Ascending aorta (tissue), 2 donors: ENCODE measurements at regions not wholly inside any gene's neighbourhood (a gene's known extent, or its start where the extent isn't known, plus 50 kb on each side); places are given as distances from the start of the nearest gene placed in this dataset.

Experiments
- DNase-seq, 2 donors: peaks; one replicate each; pipeline ENCODE4 v3.0.0-alpha.2; 2019; ENCODE audit warnings: low spot score in 2 of 2
- H3K27ac ChIP-seq, 2 donors: fragments of 200-600 bp; sonication (generic); one replicate each; pipeline ENCODE4 v1.5.1; 2016 to 2017; ENCODE audit warnings: mild to moderate bottlenecking in 1 of 2
- H3K27me3 ChIP-seq: fragments of 200-600 bp; sonication (generic); one replicate; pipeline ENCODE4 v1.5.1; 2017
- H3K36me3 ChIP-seq, 2 donors: fragments of 200-600 bp; sonication (generic); one replicate each; pipeline ENCODE4 v1.5.1; 2016
- H3K4me1 ChIP-seq, 2 donors: fragments of 200-600 bp; sonication (generic); one replicate each; pipeline ENCODE4 v1.5.1; 2016 to 2017; ENCODE audit warnings: mild to moderate bottlenecking in 1 of 2
- H3K4me3 ChIP-seq, 2 donors: fragments of 200-600 bp; sonication (generic); one replicate each; pipeline ENCODE4 v1.5.1; 2016 to 2017; ENCODE audit warnings: mild to moderate bottlenecking in 1 of 2
- H3K9me3 ChIP-seq, 2 donors: fragments of 200-600 bp; sonication (generic); one replicate each; pipeline ENCODE4 v1.5.1; 2016
- intact Hi-C: fragments of 100-400 bp; cut with DNase I; formaldehyde crosslinking; loops from one replicate; pipeline ENCODE4 v1.15.1; 2023
- TF ChIP-seq, protein P1 (sequence below), 3 experiments: fragments of 200-600 bp in 2 of 3; fragments of 450-650 bp in 1 of 3; sonication (generic) in 2 of 3; IDR thresholded peaks; one replicate each; pipeline ENCODE4 v1.5.1; 2016 to 2019; ENCODE audit warnings: antibody characterized with exemption in 3 of 3, mild to moderate bottlenecking in 1 of 3, moderate library complexity in 1 of 3

- no peak for DNase-seq
- H3K4me3 ChIP-seq: no peak overlapping the region
- no peak overlapping the region for H3K27ac ChIP-seq
- no peaks in the 10 kb centered on the region for H3K9me3 ChIP-seq
- TF ChIP-seq, protein P1, sequence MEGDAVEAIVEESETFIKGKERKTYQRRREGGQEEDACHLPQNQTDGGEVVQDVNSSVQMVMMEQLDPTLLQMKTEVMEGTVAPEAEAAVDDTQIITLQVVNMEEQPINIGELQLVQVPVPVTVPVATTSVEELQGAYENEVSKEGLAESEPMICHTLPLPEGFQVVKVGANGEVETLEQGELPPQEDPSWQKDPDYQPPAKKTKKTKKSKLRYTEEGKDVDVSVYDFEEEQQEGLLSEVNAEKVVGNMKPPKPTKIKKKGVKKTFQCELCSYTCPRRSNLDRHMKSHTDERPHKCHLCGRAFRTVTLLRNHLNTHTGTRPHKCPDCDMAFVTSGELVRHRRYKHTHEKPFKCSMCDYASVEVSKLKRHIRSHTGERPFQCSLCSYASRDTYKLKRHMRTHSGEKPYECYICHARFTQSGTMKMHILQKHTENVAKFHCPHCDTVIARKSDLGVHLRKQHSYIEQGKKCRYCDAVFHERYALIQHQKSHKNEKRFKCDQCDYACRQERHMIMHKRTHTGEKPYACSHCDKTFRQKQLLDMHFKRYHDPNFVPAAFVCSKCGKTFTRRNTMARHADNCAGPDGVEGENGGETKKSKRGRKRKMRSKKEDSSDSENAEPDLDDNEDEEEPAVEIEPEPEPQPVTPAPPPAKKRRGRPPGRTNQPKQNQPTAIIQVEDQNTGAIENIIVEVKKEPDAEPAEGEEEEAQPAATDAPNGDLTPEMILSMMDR (IDR thresholded peaks at IDR 0.05): no peak
- no peaks in the 10 kb centered on the region for H3K36me3 ChIP-seq
- no peaks in the 10 kb centered on the region for H3K27me3 ChIP-seq
- intact Hi-C loops: no loop called here
- no peaks in the 10 kb centered on the region for H3K4me1 ChIP-seq
Measured at GRCh38 chr2:136254681-136255080, 136.7 kb upstream of the CXCR4 start.

- Histone ChIP-seq H3K27ac (peak overlapping the region in 1 of 2 donors; percentile 37), H3K9me3 (no peaks in the 10 kb centered on the region), H3K36me3 (no peaks in the 10 kb centered on the region), H3K4me1 (no peaks in the 10 kb centered on the region), H3K4me3 (no peak overlapping the region), H3K27me3 (no peaks in the 10 kb centered on the region)
- peak in 1 of 2 donors; percentile 25 for DNase-seq
- TF ChIP-seq, protein P1 (IDR thresholded peaks at IDR 0.05): no peak
- intact Hi-C loops: no loop called here
Measured at GRCh38 chr2:136253288-136254004, 135.5 kb upstream of the CXCR4 start.

- TF ChIP-seq, protein P1 (IDR thresholded peaks at IDR 0.05): no peak
- H3K36me3 ChIP-seq: no peaks in the 10 kb centered on the region
- intact Hi-C loops: no loop called here
- H3K27ac ChIP-seq: no peak overlapping the region
- H3K4me3 ChIP-seq: no peak overlapping the region
- no peaks in the 10 kb centered on the region for H3K27me3 ChIP-seq
- no peaks in the 10 kb centered on the region for H3K4me1 ChIP-seq
- DNase-seq: no peak
- no peaks in the 10 kb centered on the region for H3K9me3 ChIP-seq
Measured at GRCh38 chr2:136251885-136252585, 134.1 kb upstream of the CXCR4 start.

DNA sequence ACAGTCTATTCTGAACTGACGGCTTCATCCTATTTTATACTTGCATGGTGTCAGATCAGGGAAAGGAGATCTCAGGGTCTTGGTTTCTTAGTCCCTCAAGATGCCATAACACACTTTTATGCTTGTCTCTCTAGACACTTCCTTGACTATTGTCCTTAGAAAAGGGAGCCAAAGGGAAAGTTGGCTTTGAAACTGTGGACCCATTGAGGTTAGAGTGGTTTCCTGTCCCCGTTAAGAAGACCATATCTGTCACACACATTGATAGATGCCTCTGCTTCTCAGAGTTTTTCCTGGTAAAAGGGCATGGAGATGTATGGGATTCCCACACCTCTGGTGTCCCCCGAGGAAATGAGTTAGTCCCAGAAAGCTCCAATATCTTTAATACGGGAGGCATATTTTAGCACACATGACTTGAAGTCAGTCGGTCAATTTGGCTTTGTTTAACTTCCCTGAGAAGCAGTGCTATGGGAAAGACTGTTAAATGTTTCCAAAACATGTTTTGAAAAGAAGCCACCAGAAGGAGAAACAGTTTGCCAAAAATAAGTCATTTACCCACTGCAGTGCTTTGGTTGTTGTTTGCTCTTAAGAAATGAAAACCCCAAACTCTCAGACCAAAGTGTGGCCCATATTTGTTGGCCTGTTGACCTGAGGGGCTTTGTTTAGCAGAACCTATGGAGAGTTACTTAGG is 133.4 kb upstream of the CXCR4 start:
- no peaks in the 10 kb centered on the region for H3K9me3 ChIP-seq
- no peak for DNase-seq
- H3K4me1 ChIP-seq: no peaks in the 10 kb centered on the region
- intact Hi-C loops: no loop called here
- no peaks in the 10 kb centered on the region for H3K36me3 ChIP-seq
- H3K4me3 ChIP-seq: no peak overlapping the region
- H3K27ac ChIP-seq: no peak overlapping the region
- TF ChIP-seq, protein P1 (IDR thresholded peaks at IDR 0.05): no peak
- no peaks in the 10 kb centered on the region for H3K27me3 ChIP-seq

GRCh38 chr2:136250131-136250530 is 132.2 kb upstream of the CXCR4 start:
- Histone ChIP-seq H3K4me3 (no peak overlapping the region), H3K36me3 (no peaks in the 10 kb centered on the region), H3K9me3 (no peaks in the 10 kb centered on the region), H3K4me1 (no peaks in the 10 kb centered on the region), H3K27ac (no peak overlapping the region), H3K27me3 (no peaks in the 10 kb centered on the region)
- TF ChIP-seq, protein P1 (IDR thresholded peaks at IDR 0.05): no peak
- intact Hi-C loops: no loop called here
- no peak for DNase-seq
